ENCODE measurements at regions not wholly inside any gene's neighbourhood (a gene's known extent, or its start where the extent isn't known, plus 50 kb on each side); places are given as distances from the start of the nearest gene placed in this dataset.
"Not testable (repeated sequence)": the region's sequence is repeated elsewhere in the genome, so short reads cannot be mapped to it uniquely, and the experiment has no call there.

- TF ChIP-seq YY1 (IDR thresholded peaks at IDR 0.05; ENCODE audit: insufficient read depth, insufficient read length) (no peak), SUZ12 (IDR thresholded peaks at IDR 0.05; ENCODE audit: extremely low read depth, insufficient read depth, insufficient read length) (no peak), ZNF274 (IDR thresholded peaks at IDR 0.05; ENCODE audit: low read depth, low read length) (no peak)
- Histone ChIP-seq H3K4me1 (ENCODE audit: insufficient read depth, insufficient read length) (no peaks in the 10 kb centered on the region), H3K9me3 (ENCODE audit: insufficient read depth, low read length) (no peaks in the 10 kb centered on the region), H3K4me3 (ENCODE audit: insufficient read length, low read depth) (no peak overlapping the region), H3K36me3 (ENCODE audit: insufficient read depth, insufficient read length, low read length) (no peaks in the 10 kb centered on the region), H3K9ac (ENCODE audit: insufficient read length, low read depth) (no peak overlapping the region), H3K27me3 (ENCODE audit: insufficient read depth, insufficient read length) (no peaks in the 10 kb centered on the region)
- no peak for DNase-seq (ENCODE audit: low read depth, low spot score)
Measured at GRCh38 chr2:163970058-163970813, 234.4 kb upstream of the FIGN start.

DNA sequence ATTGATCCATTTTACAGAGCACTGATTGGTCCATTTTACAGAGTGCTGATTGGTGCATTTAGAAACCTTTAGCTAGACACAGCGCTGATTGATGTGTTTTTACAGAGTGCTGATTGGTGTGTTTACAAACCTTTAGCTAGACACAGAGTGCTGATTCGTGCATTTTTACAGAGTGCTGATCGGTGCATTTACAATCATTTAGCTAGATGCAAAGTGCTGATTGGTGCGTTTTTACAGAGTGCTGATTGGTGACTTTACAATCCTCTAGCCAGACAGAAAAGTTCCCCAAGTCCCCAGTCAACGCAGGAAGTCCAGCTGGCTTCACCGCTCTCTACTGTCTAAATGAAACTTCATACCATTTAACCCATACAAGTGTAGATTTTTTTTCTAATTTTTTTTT, 228.5 kb upstream of the FIGN start:
- not testable (repeated sequence) for H3K4me1 ChIP-seq (ENCODE audit: insufficient read depth, insufficient read length); H3K9ac ChIP-seq (ENCODE audit: insufficient read length, low read depth); H3K4me3 ChIP-seq (ENCODE audit: insufficient read length, low read depth); H3K36me3 ChIP-seq (ENCODE audit: insufficient read depth, insufficient read length, low read length); H3K9me3 ChIP-seq (ENCODE audit: insufficient read depth, low read length); DNase-seq (ENCODE audit: low read depth, low spot score); H3K27me3 ChIP-seq (ENCODE audit: insufficient read depth, insufficient read length)

DNA sequence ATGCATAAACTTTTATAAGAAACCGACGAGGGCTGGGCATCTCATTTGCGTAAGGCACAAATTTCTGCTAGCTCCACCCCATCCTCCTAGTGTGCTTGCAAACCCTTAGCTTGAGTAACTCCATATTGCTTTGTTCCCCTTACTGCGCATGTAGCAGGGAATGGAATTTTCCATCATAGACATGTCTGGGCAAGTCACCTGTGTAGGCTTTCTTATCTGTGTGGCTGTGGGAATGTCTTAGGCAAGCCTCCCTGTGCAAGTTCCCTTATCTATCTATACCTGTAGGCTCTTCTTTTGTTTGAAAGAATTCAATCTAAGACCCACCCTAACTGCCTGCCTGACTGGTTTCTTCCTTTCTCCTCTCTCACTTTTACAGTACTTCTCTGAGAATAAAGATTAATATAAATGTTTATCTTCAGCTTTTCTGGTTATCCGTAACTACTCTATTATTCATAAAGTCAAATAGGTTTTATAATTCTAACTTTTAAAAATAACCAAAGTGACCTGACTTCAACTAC, 217.6 kb upstream of the FIGN start:
- DNase-seq (ENCODE audit: low read depth, low spot score) = no peak
- H3K27me3 ChIP-seq (ENCODE audit: insufficient read depth, insufficient read length) = no peaks in the 10 kb centered on the region
- no peak for TF ChIP-seq SUZ12 (IDR thresholded peaks at IDR 0.05; ENCODE audit: extremely low read depth, insufficient read depth, insufficient read length)
- TF ChIP-seq YY1 (IDR thresholded peaks at IDR 0.05; ENCODE audit: insufficient read depth, insufficient read length) = no peak
- TF ChIP-seq ZNF274 (IDR thresholded peaks at IDR 0.05; ENCODE audit: low read depth, low read length) = no peak
- 0 out of 2 replicates have a peak, but pooled peaks cover 5% of the 10 kb centered on the region for H3K9me3 ChIP-seq (ENCODE audit: insufficient read depth, low read length)
- H3K4me3 ChIP-seq (ENCODE audit: insufficient read length, low read depth) = no peak overlapping the region
- H3K4me1 ChIP-seq (ENCODE audit: insufficient read depth, insufficient read length) = no peaks in the 10 kb centered on the region
- no peaks in the 10 kb centered on the region for H3K36me3 ChIP-seq (ENCODE audit: insufficient read depth, insufficient read length, low read length)
- no peak overlapping the region for H3K9ac ChIP-seq (ENCODE audit: insufficient read length, low read depth)

- TF ChIP-seq YY1 (IDR thresholded peaks at IDR 0.05; ENCODE audit: insufficient read depth, insufficient read length) (no peak), SUZ12 (IDR thresholded peaks at IDR 0.05; ENCODE audit: extremely low read depth, insufficient read depth, insufficient read length) (no peak), ZNF274 (IDR thresholded peaks at IDR 0.05; ENCODE audit: low read depth, low read length) (no peak)
- Histone ChIP-seq H3K4me1 (ENCODE audit: insufficient read depth, insufficient read length) (no peaks in the 10 kb centered on the region), H3K4me3 (ENCODE audit: insufficient read length, low read depth) (no peak overlapping the region), H3K9ac (ENCODE audit: insufficient read length, low read depth) (no peak overlapping the region), H3K27me3 (ENCODE audit: insufficient read depth, insufficient read length) (no peaks in the 10 kb centered on the region), H3K9me3 (ENCODE audit: insufficient read depth, low read length) (0 out of 2 replicates have a peak, but pooled peaks cover 5% of the 10 kb centered on the region), H3K36me3 (ENCODE audit: insufficient read depth, insufficient read length, low read length) (no peaks in the 10 kb centered on the region)
- no peak for DNase-seq (ENCODE audit: low read depth, low spot score)
Measured at GRCh38 chr2:163951312-163951711, 215.5 kb upstream of the FIGN start.

- 0 out of 2 replicates have a peak, but pooled peaks cover 5% of the 10 kb centered on the region for H3K9me3 ChIP-seq (ENCODE audit: insufficient read depth, low read length)
- no peaks in the 10 kb centered on the region for H3K36me3 ChIP-seq (ENCODE audit: insufficient read depth, insufficient read length, low read length)
- H3K4me1 ChIP-seq (ENCODE audit: insufficient read depth, insufficient read length) = no peaks in the 10 kb centered on the region
- H3K4me3 ChIP-seq (ENCODE audit: insufficient read length, low read depth) = no peak overlapping the region
- no peak for DNase-seq (ENCODE audit: low read depth, low spot score)
- TF ChIP-seq ZNF274 (IDR thresholded peaks at IDR 0.05; ENCODE audit: low read depth, low read length) (no peak), SUZ12 (IDR thresholded peaks at IDR 0.05; ENCODE audit: extremely low read depth, insufficient read depth, insufficient read length) (no peak), YY1 (IDR thresholded peaks at IDR 0.05; ENCODE audit: insufficient read depth, insufficient read length) (no peak)
- H3K9ac ChIP-seq (ENCODE audit: insufficient read length, low read depth) = no peak overlapping the region
- H3K27me3 ChIP-seq (ENCODE audit: insufficient read depth, insufficient read length) = no peaks in the 10 kb centered on the region
Measured at GRCh38 chr2:163949693-163950092, 213.9 kb upstream of the FIGN start.

- Histone ChIP-seq H3K27me3 (ENCODE audit: insufficient read depth, insufficient read length) (no peaks in the 10 kb centered on the region), H3K4me3 (ENCODE audit: insufficient read length, low read depth) (no peak overlapping the region), H3K9ac (ENCODE audit: insufficient read length, low read depth) (no peak overlapping the region), H3K4me1 (ENCODE audit: insufficient read depth, insufficient read length) (no peaks in the 10 kb centered on the region), H3K9me3 (ENCODE audit: insufficient read depth, low read length) (no peaks in the 10 kb centered on the region), H3K36me3 (ENCODE audit: insufficient read depth, insufficient read length, low read length) (no peaks in the 10 kb centered on the region)
- no peak for DNase-seq (ENCODE audit: low read depth, low spot score)
- no peak for TF ChIP-seq SUZ12 (IDR thresholded peaks at IDR 0.05; ENCODE audit: extremely low read depth, insufficient read depth, insufficient read length)
- TF ChIP-seq YY1 (IDR thresholded peaks at IDR 0.05; ENCODE audit: insufficient read depth, insufficient read length) = no peak
- no peak for TF ChIP-seq ZNF274 (IDR thresholded peaks at IDR 0.05; ENCODE audit: low read depth, low read length)
Measured at GRCh38 chr2:163944347-163944737, 208.5 kb upstream of the FIGN start.

DNA sequence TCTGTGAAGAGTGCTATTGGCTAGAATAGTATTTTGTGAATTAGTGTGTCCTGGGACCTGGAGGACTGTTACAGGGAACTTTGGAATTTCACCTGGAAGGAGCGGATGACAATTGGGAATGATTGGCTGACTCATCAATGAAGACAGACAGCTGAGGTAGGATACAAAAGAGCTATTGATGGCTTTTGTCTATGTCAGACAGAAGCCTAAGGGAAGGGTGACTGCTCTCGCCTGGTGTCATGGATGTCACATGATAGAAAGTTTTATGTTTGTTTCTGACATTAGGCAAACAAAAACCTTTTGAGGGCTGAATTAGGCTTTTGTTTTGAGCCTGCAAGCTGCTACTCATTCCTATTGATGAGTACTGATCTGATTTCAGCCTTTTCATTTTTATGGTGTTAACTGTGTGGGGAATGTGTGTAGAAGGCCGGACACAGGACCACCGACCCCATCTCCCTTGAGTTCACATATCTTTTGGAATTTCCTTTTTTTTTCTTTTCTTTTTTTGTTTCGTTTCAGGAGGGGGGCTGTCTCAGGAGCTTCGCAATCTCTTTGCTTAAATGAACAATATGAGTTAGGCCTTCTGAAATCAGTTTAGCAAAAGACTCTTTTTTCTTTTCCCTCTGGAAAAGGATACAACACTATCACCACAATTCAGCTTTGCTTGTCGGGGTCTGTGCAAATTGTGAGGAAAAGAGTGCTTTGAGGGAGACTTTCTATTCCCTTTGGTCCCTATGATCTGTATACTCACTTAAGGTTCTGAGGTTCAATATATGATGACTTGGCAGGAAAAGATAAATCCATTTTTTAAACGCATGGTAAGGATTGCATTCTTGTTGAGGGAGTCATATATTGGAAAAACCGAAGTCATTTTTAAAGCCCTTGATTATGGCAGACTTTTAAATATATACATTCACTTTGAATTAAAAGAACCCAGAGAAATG, 207.9 kb upstream of the FIGN start:
- no peaks in the 10 kb centered on the region for H3K9me3 ChIP-seq (ENCODE audit: insufficient read depth, low read length)
- H3K36me3 ChIP-seq (ENCODE audit: insufficient read depth, insufficient read length, low read length) = no peaks in the 10 kb centered on the region
- no peaks in the 10 kb centered on the region for H3K27me3 ChIP-seq (ENCODE audit: insufficient read depth, insufficient read length)
- TF ChIP-seq SUZ12 (IDR thresholded peaks at IDR 0.05; ENCODE audit: extremely low read depth, insufficient read depth, insufficient read length) = no peak
- TF ChIP-seq ZNF274 (IDR thresholded peaks at IDR 0.05; ENCODE audit: low read depth, low read length) = no peak
- TF ChIP-seq YY1 (IDR thresholded peaks at IDR 0.05; ENCODE audit: insufficient read depth, insufficient read length) = no peak
- peak; percentile 35 for DNase-seq (ENCODE audit: low read depth, low spot score)
- no peak overlapping the region for H3K9ac ChIP-seq (ENCODE audit: insufficient read length, low read depth)
- H3K4me1 ChIP-seq (ENCODE audit: insufficient read depth, insufficient read length) = no peaks in the 10 kb centered on the region
- H3K4me3 ChIP-seq (ENCODE audit: insufficient read length, low read depth) = no peak overlapping the region

Measured in NT2/D1 (cell line).